T-cell (primary cell): ENCODE measurements at regions not wholly inside any gene's neighbourhood (a gene's known extent, or its start where the extent isn't known, plus 50 kb on each side); places are given as distances from the start of the nearest gene placed in this dataset.

ENCODE experiments used
- ATAC-seq, 4 experiments: fragments of 200-7000 bp in 3 of 4; fragments of 150-1000 bp in 1 of 4; cut with Tn5 transposase; replicated peaks in 1 of 4; 1 replicate in 3 of 4; 2 replicates in 1 of 4; pipeline ENCODE4 v1.10.0; 2021; ENCODE audit warnings: moderate library complexity in 3 of 4, mild to moderate bottlenecking in 2 of 4, moderate number of reproducible peaks in 1 of 4
- CTCF ChIA-PET, 2 donors: fragments of 300-600 bp; sonication (Branson Sonifier 250); formaldehyde crosslinking; loops; one replicate each; lab custom pipeline; 2022; ENCODE audit warnings: antibody characterized with exemption in 2 of 2; lab: Charles Lee
- POLR2A ChIA-PET, 2 donors: fragments of 300-600 bp; sonication (Branson Sonifier 250); formaldehyde crosslinking; loops; one replicate each; lab custom pipeline; 2022; ENCODE audit warnings: antibody characterized with exemption in 2 of 2; lab: Charles Lee
- DNase-seq, 35 experiments: peaks; one replicate each; pipeline versions ENCODE4 v3.0.0 to v3.0.0-alpha.2; 2013 to 2023
- H3K27ac ChIP-seq: one replicate; pipeline ENCODE4 v1.5.1; 2013; ENCODE audit warnings: low read length
- H3K27me3 ChIP-seq, 2 experiments: replicated peaks in 1 of 2; 1 replicate in 1 of 2; 2 replicates in 1 of 2; pipeline versions ENCODE4 v1.6.1 to v1.7.0; 2013; ENCODE audit warnings: low read length in 1 of 2, mixed read lengths in 1 of 2; ENCODE audit not compliant: control insufficient read depth in 2 of 2, insufficient read depth in 2 of 2; ENCODE audit errors: extremely low read depth in 1 of 2
- H3K36me3 ChIP-seq, 2 donors: 1 replicate in 1 of 2; 2 replicates in 1 of 2; pipeline versions ENCODE4 v1.6.1 to v1.7.0; 2013; ENCODE audit warnings: low read length in 1 of 2; ENCODE audit not compliant: control insufficient read depth in 2 of 2, insufficient read depth in 1 of 2; ENCODE audit errors: extremely low read depth in 1 of 2
- H3K4me1 ChIP-seq, 2 experiments: 1 replicate in 1 of 2; 2 replicates in 1 of 2; pipeline versions ENCODE4 v1.6.1 to v1.7.0; 2013; ENCODE audit warnings: low read length in 2 of 2, mixed read lengths in 1 of 2; ENCODE audit not compliant: insufficient read depth in 2 of 2, control insufficient read depth in 1 of 2; ENCODE audit errors: extremely low read depth in 1 of 2
- H3K4me3 ChIP-seq, 2 donors: 1 replicate in 1 of 2; 2 replicates in 1 of 2; pipeline versions ENCODE4 v1.5.1 to v1.7.0; 2013; ENCODE audit warnings: mild to moderate bottlenecking in 2 of 2, low read length in 1 of 2, moderate library complexity in 1 of 2; ENCODE audit not compliant: control insufficient read depth in 1 of 2; ENCODE audit errors: extremely low read depth in 1 of 2
- H3K9me3 ChIP-seq: 2 replicates; pipeline ENCODE4 v1.7.0; 2013
- H3K27ac Mint-ChIP-seq, 2 donors: one replicate each; pipeline ENCODE4 v1.8.0; 2020 to 2021; ENCODE audit warnings: mild to moderate bottlenecking in 2 of 2, mixed read lengths in 2 of 2
- H3K27me3 Mint-ChIP-seq, 2 donors: one replicate each; pipeline ENCODE4 v1.8.0; 2021 to 2022; ENCODE audit warnings: mixed read lengths in 2 of 2
- H3K36me3 Mint-ChIP-seq: one replicate; pipeline ENCODE4 v1.8.0; 2021; ENCODE audit warnings: mixed read lengths
- H3K4me1 Mint-ChIP-seq, 3 donors: one replicate each; pipeline ENCODE4 v1.8.0; 2020 to 2022; ENCODE audit warnings: mixed read lengths in 3 of 3, mild to moderate bottlenecking in 1 of 3
- H3K4me3 Mint-ChIP-seq, 3 donors: one replicate each; pipeline ENCODE4 v1.8.0; 2020 to 2022; ENCODE audit warnings: mild to moderate bottlenecking in 3 of 3, mixed read lengths in 3 of 3, moderate library complexity in 3 of 3
- H3K9me3 Mint-ChIP-seq, 3 donors: one replicate each; pipeline ENCODE4 v1.8.0; 2020 to 2022; ENCODE audit warnings: mixed read lengths in 3 of 3
- WGBS: methylation state at CpG from one replicate; pipeline ENCODE4 v1.1.5; 2013; ENCODE audit warnings: missing lambda C conversion rate; ENCODE audit not compliant: insufficient coverage; 5-methylcytosine and 5-hydroxymethylcytosine counted together

DNA sequence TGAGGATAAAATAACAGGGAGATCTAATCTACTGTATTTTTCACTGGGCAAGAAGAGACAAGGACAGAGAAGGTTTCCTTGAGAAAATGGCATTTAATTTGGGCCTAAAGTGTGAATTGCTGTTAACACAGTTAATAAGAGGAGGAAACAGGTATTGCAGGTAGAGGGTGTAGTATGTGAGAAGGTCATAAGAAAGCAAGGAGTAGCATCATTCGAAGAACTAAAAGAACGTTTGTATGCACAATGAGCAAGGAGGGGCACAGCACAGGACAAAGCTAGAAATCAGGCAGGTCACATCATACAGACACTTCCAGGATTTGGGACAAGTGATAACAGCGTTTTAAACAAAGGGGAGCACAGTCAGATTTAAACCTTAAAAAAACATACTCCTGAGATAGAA lies 85.1 kb upstream of the PLEKHA5 start:
- Mint-ChIP-seq H3K27me3 (peaks cover 4 to 7% of the 10 kb centered on the region in 2 donors), H3K4me1 (no peaks in the 10 kb centered on the region), H3K36me3 (no peaks in the 10 kb centered on the region), H3K27ac (no peak overlapping the region), H3K9me3 (peaks cover 0 to 6% (median 0%) of the 10 kb centered on the region in 3 donors), H3K4me3 (no peak overlapping the region)
- Histone ChIP-seq H3K9me3 (no peaks in the 10 kb centered on the region), H3K27ac (no peak overlapping the region), H3K27me3 (no peaks in the 10 kb centered on the region), H3K4me3 (no peak overlapping the region), H3K36me3 (no peaks in the 10 kb centered on the region), H3K4me1 (no peaks in the 10 kb centered on the region)
- DNase-seq (no peak), ATAC-seq (no peak)
- no CpG with 5 or more reads among the region's 3 CpGs for WGBS
- CTCF ChIA-PET = no interaction called here
- POLR2A ChIA-PET = no interaction called here

DNA sequence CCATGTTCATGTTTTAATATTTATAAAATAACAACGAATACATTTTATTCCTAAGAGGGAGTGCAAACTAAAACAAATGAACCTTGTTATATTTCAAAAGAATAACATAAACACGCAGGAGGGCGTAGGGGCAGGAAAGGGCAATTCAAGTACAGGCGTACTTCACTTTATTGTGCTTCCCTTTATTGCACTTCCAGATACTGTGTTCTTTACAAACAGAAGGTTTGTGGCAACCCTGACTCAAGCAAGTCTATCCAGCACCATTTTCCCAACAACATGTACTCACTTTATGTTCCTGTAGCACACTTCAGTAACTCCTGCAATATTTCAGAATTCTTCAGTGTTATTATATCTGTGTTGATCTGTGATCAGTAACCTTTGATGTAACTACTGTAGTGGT lies 84.6 kb upstream of the PLEKHA5 start:
- Mint-ChIP-seq H3K4me3 (no peak overlapping the region), H3K27ac (no peak overlapping the region), H3K4me1 (no peaks in the 10 kb centered on the region), H3K36me3 (no peaks in the 10 kb centered on the region), H3K27me3 (peaks cover 4 to 7% of the 10 kb centered on the region in 2 donors), H3K9me3 (peaks cover 0 to 6% (median 0%) of the 10 kb centered on the region in 3 donors)
- Histone ChIP-seq H3K9me3 (no peaks in the 10 kb centered on the region), H3K36me3 (no peaks in the 10 kb centered on the region), H3K4me3 (no peak overlapping the region), H3K27ac (no peak overlapping the region), H3K27me3 (no peaks in the 10 kb centered on the region), H3K4me1 (no peaks in the 10 kb centered on the region)
- CTCF ChIA-PET = no interaction called here
- POLR2A ChIA-PET = no interaction called here
- ATAC-seq (no peak), DNase-seq (no peak)
- WGBS = 100% methylated on average over 3 of the region's 4 CpGs

- H3K4me1 ChIP-seq = no peaks in the 10 kb centered on the region
- POLR2A ChIA-PET = no interaction called here
- Mint-ChIP-seq H3K4me1 (no peaks in the 10 kb centered on the region), H3K27me3 (peaks cover 2 to 7% of the 10 kb centered on the region in 2 donors), H3K9me3 (peaks cover 0 to 6% (median 0%) of the 10 kb centered on the region in 3 donors), H3K36me3 (no peaks in the 10 kb centered on the region), H3K4me3 (no peak overlapping the region), H3K27ac (no peak overlapping the region)
- CTCF ChIA-PET = no interaction called here
- no peaks in the 10 kb centered on the region for H3K27me3 ChIP-seq
- no peaks in the 10 kb centered on the region for H3K9me3 ChIP-seq
- WGBS = no CpG with 5 or more reads among the region's 2 CpGs
- no peak overlapping the region for H3K4me3 ChIP-seq
- H3K36me3 ChIP-seq = no peaks in the 10 kb centered on the region
- DNase-seq (no peak), ATAC-seq (no peak)
- H3K27ac ChIP-seq = no peak overlapping the region
Observed at GRCh38 chr12:19045426-19045825, 84.1 kb upstream of the PLEKHA5 start.

- Histone ChIP-seq H3K36me3 (no peaks in the 10 kb centered on the region), H3K4me1 (no peaks in the 10 kb centered on the region), H3K27ac (no peak overlapping the region), H3K9me3 (no peaks in the 10 kb centered on the region), H3K27me3 (no peaks in the 10 kb centered on the region), H3K4me3 (no peak overlapping the region)
- WGBS = no CpG with 5 or more reads among the region's 3 CpGs
- H3K9me3 Mint-ChIP-seq = peaks cover 0 to 6% (median 0%) of the 10 kb centered on the region in 3 donors
- peak in 5 of 35 experiments; percentile 0 to 12 (median 1) for DNase-seq
- ATAC-seq = peak in 1 of 4 experiments; percentile 68
- no peak overlapping the region for H3K4me3 Mint-ChIP-seq
- POLR2A ChIA-PET = interaction anchor here in 1 of 2 donors (0.6 kb wide), 1 partner anchor 1056 kb away, joined by 3 read pairs; no protein-coding TSS in a partner anchor
- H3K27me3 Mint-ChIP-seq = peaks cover 0 to 24% of the 10 kb centered on the region in 2 donors
- H3K27ac Mint-ChIP-seq = no peak overlapping the region
- H3K4me1 Mint-ChIP-seq = no peaks in the 10 kb centered on the region
- CTCF ChIA-PET = no interaction called here
- no peaks in the 10 kb centered on the region for H3K36me3 Mint-ChIP-seq
Observed at GRCh38 chr12:19048943-19049342, 80.6 kb upstream of the PLEKHA5 start.

- no peak overlapping the region for H3K4me3 ChIP-seq
- WGBS = 89% methylated on average over 1 of the region's 2 CpGs
- H3K9me3 Mint-ChIP-seq = no peaks in the 10 kb centered on the region
Observed at GRCh38 chr12:19052689-19053088, 76.8 kb upstream of the PLEKHA5 start.

DNA sequence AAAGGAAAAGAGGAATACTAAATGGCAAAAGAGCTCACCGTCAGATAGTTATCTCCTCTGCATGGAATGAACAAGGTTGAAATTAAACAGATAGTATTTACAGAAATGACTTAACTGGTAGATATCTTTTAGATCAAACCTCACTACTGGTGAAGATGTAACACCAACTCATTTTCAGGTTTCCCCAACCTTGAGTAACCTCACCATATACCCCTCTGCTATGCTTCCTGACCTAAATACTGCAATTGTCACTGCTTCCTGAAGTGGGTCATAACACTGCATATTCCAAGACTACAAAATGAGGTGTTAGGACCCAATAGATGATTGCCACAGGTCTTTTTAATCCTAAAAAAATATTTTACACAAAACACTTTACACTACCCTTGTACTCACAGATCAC lies 76.3 kb upstream of the PLEKHA5 start:
- no peaks in the 10 kb centered on the region for H3K9me3 ChIP-seq
- DNase-seq (no peak), ATAC-seq (no peak)
- no peak overlapping the region for H3K27ac Mint-ChIP-seq
- POLR2A ChIA-PET = no interaction called here
- H3K4me3 Mint-ChIP-seq = no peak overlapping the region
- H3K27me3 Mint-ChIP-seq = peaks cover 5 to 30% of the 10 kb centered on the region in 2 donors
- no peaks in the 10 kb centered on the region for H3K36me3 Mint-ChIP-seq
- H3K4me1 ChIP-seq = no peaks in the 10 kb centered on the region
- no CpG with 5 or more reads among the region's 1 CpG for WGBS
- no peak overlapping the region for H3K27ac ChIP-seq
- peaks cover 0 to 5% (median 0%) of the 10 kb centered on the region in 3 donors for H3K4me1 Mint-ChIP-seq
- H3K9me3 Mint-ChIP-seq = no peaks in the 10 kb centered on the region
- no peak overlapping the region for H3K4me3 ChIP-seq
- H3K27me3 ChIP-seq = peaks cover 0 to 4% of the 10 kb centered on the region in 2 experiments
- H3K36me3 ChIP-seq = no peaks in the 10 kb centered on the region
- CTCF ChIA-PET = no interaction called here

More at GRCh38 chr12:19052689-19053088, 76.8 kb upstream of the PLEKHA5 start:
- ChIA-PET CTCF (no interaction called here), POLR2A (no interaction called here)
- H3K9me3 ChIP-seq = no peaks in the 10 kb centered on the region
- peaks cover 5 to 28% of the 10 kb centered on the region in 2 donors for H3K27me3 Mint-ChIP-seq
- no peak overlapping the region for H3K27ac Mint-ChIP-seq
- no peaks in the 10 kb centered on the region for H3K36me3 ChIP-seq
- H3K4me1 Mint-ChIP-seq = peaks cover 0 to 5% (median 0%) of the 10 kb centered on the region in 3 donors
- H3K36me3 Mint-ChIP-seq = no peaks in the 10 kb centered on the region
- ATAC-seq = no peak
- H3K27me3 ChIP-seq = peaks cover 0 to 4% of the 10 kb centered on the region in 2 experiments
- DNase-seq = no peak
- H3K4me1 ChIP-seq = no peaks in the 10 kb centered on the region
- no peak overlapping the region for H3K27ac ChIP-seq
- no peak overlapping the region for H3K4me3 Mint-ChIP-seq

DNA sequence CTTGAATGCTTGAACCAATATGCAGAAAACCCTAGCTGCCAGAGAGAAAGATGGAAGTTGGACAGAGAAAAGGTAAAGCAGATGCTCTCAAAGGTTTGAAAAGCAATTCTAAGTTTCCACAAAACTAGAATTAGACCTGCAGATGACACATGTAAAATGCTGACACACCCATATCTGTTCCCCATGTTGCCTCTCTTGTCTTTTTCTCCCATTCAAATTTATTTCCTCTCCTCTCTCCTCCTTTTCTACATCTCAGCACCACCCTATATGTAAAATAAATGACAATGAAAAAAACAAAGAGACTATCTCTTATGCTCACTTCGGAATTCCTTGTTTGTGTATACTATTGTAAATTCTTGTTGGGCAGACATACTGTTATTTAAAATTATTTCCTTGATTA lies 75.5 kb upstream of the PLEKHA5 start:
- POLR2A ChIA-PET = no interaction called here
- H3K27ac ChIP-seq = no peak overlapping the region
- H3K27ac Mint-ChIP-seq = no peak overlapping the region
- peaks cover 5 to 30% of the 10 kb centered on the region in 2 donors for H3K27me3 Mint-ChIP-seq
- no peaks in the 10 kb centered on the region for H3K9me3 Mint-ChIP-seq
- peaks cover 0 to 5% (median 0%) of the 10 kb centered on the region in 3 donors for H3K4me1 Mint-ChIP-seq
- H3K36me3 Mint-ChIP-seq = no peaks in the 10 kb centered on the region
- H3K36me3 ChIP-seq = no peaks in the 10 kb centered on the region
- H3K4me3 Mint-ChIP-seq = no peak overlapping the region
- no CpG with 5 or more reads among the region's 1 CpG for WGBS
- no peaks in the 10 kb centered on the region for H3K4me1 ChIP-seq
- H3K9me3 ChIP-seq = no peaks in the 10 kb centered on the region
- DNase-seq (no peak), ATAC-seq (no peak)
- CTCF ChIA-PET = no interaction called here
- H3K4me3 ChIP-seq = no peak overlapping the region
- peaks cover 0 to 7% of the 10 kb centered on the region in 2 experiments for H3K27me3 ChIP-seq
